HepG2 (cell line): ENCODE measurements at regions not wholly inside any gene's neighbourhood (a gene's known extent, or its start where the extent isn't known, plus 50 kb on each side); places are given as distances from the start of the nearest gene placed in this dataset.
"Not testable (repeated sequence)": the region's sequence is repeated elsewhere in the genome, so short reads cannot be mapped to it uniquely, and the experiment has no call there.

Source experiments
- ATAC-seq: fragments of 200-7000 bp; cut with Tn5 transposase; 3 replicates; pipeline ENCODE4 v1.9.1; 2020; ENCODE audit warnings: mild to moderate bottlenecking, moderate library complexity
- BruUV-seq: library from RNA; stranded (reverse); fragments of 400-500 nt; replicated peaks from 2 replicates; lab custom pipeline; 2021; lab: Mats Ljungman, UMichigan
- CTCF ChIA-PET: fragments of 300-600 bp; formaldehyde crosslinking; extraction: SDS; loops from one replicate; lab custom pipeline; 2021; ENCODE audit warnings: low total read pairs, inconsistent platforms, low intra/inter-chr PET ratio; lab: Yijun Ruan, JAX
- POLR2A ChIA-PET: fragments of 350-600 bp; sonication (Branson Sonifier 250); formaldehyde crosslinking; loops from one replicate; lab custom pipeline; 2020; ENCODE audit warnings: antibody characterized with exemption, inconsistent platforms; lab: Yijun Ruan, JAX
- DNase-seq: peaks from one replicate; pipeline ENCODE4 v3.0.0-alpha.2; 2015; ENCODE audit warnings: low spot score
- FAIRE-seq: peaks from 3 replicates; lab custom pipeline; 2011; peaks lifted over from hg19 to GRCh38; lab: Jason Lieb, UNC
- H2AFZ ChIP-seq: one replicate; pipeline ENCODE4 v1.6.1; 2011; ENCODE audit warnings: low read length, inconsistent platforms
- H3K27ac ChIP-seq: fragments of 300-600 bp; 3 replicates; pipeline ENCODE4 v1.8.0; 2011; ENCODE audit warnings: mixed run types, mild to moderate bottlenecking, mixed read lengths, low read length, inconsistent platforms; ENCODE audit not compliant: insufficient read depth; ENCODE audit errors: extremely low read length
- H3K27me3 ChIP-seq, 2 experiments: fragments of 200-600 bp in 1 of 2; 2 replicates in 1 of 2; 3 replicates in 1 of 2; pipeline versions ENCODE4 v1.6.0 to v1.8.0; 2011; ENCODE audit warnings: low read length in 2 of 2, mild to moderate bottlenecking in 2 of 2, moderate library complexity in 2 of 2, inconsistent platforms in 1 of 2; ENCODE audit not compliant: insufficient read depth in 2 of 2, control insufficient read depth in 1 of 2
- H3K36me3 ChIP-seq, 2 experiments: fragments of 200-600 bp in 1 of 2; replicated peaks in 1 of 2; 2 replicates in 1 of 2; 3 replicates in 1 of 2; pipeline versions ENCODE4 v1.5.1 to v1.8.0; 2011; ENCODE audit warnings: low read length in 2 of 2, inconsistent platforms in 1 of 2; ENCODE audit not compliant: insufficient read depth in 2 of 2, control insufficient read depth in 1 of 2
- H3K4me1 ChIP-seq: 2 replicates; pipeline ENCODE4 v1.5.1; 2012; ENCODE audit warnings: low read length, inconsistent platforms; ENCODE audit not compliant: insufficient read depth
- H3K4me2 ChIP-seq: 2 replicates; pipeline ENCODE4 v1.6.0; 2011; ENCODE audit warnings: low read depth, low read length, inconsistent platforms
- H3K4me3 ChIP-seq, 3 experiments: fragments of 200-600 bp in 1 of 3; sonication (generic), shearing (Covaris generic) in 1 of 3; replicated peaks in 1 of 3; 2 replicates each; pipeline ENCODE4 v1.5.1; 2011 to 2016; ENCODE audit warnings: low read length in 3 of 3, inconsistent platforms in 2 of 3, low read depth in 2 of 3, mild to moderate bottlenecking in 2 of 3, control low read depth in 1 of 3, mixed read lengths in 1 of 3; ENCODE audit not compliant: insufficient read depth in 1 of 3
- H3K79me2 ChIP-seq: one replicate; pipeline ENCODE4 v1.6.1; 2011; ENCODE audit warnings: low read length, inconsistent platforms; ENCODE audit not compliant: insufficient read depth
- H3K9ac ChIP-seq: 2 replicates; pipeline ENCODE4 v1.6.0; 2011; ENCODE audit warnings: mild to moderate bottlenecking, low read depth, low read length, inconsistent platforms; ENCODE audit not compliant: insufficient read depth
- H3K9me3 ChIP-seq: 2 replicates; pipeline ENCODE4 v1.5.1; 2012; ENCODE audit warnings: mild to moderate bottlenecking, low read length
- H4K20me1 ChIP-seq: 2 replicates; pipeline ENCODE4 v1.6.0; 2011; ENCODE audit warnings: inconsistent platforms, mild to moderate bottlenecking, low read length, moderate library complexity; ENCODE audit not compliant: insufficient read depth
- KDM2A ChIP-seq: sonication (generic); formaldehyde crosslinking; IDR thresholded peaks from 2 replicates; pipeline ENCODE4 v1.4.0; 2020; ENCODE audit warnings: low read depth, missing genetic modification reagents, borderline replicate concordance
- SUZ12 ChIP-seq: fragments of 150-350 bp; IDR thresholded peaks from 2 replicates; pipeline ENCODE4 v1.6.1; 2014; ENCODE audit warnings: low read depth, low read length
- ZBTB39 ChIP-seq: sonication (generic); formaldehyde crosslinking; IDR thresholded peaks from 2 replicates; pipeline ENCODE4 v1.5.0; 2020; ENCODE audit warnings: missing genetic modification reagents
- WGBS: methylation state at CpG from one replicate; pipeline ENCODE4 v1.1.6; 2017; ENCODE audit warnings: low lambda C conversion rate; 5-methylcytosine and 5-hydroxymethylcytosine counted together
- in situ Hi-C: cut with HindIII; loops from 2 replicates; pipeline ENCODE4 v1.10.0; 2017; ENCODE audit warnings: low pct_unique_long_range_greater_than_20kb; ENCODE audit not compliant: extremely low pct_ligation_motif_present
- intact Hi-C: fragments of 100-400 bp; cut with micrococcal nuclease; formaldehyde crosslinking; loops from one replicate; pipeline ENCODE4 v1.10.0; 2022; ENCODE audit not compliant: unreplicated experiment

GRCh38 chr2:199186301-199186751 is 271.4 kb downstream of the SATB2 start (continued):
- TF ChIP-seq ZBTB39 (no peak), KDM2A (CRISPR knock-in tag) (no peak), SUZ12 (no peak)

- H3K9ac ChIP-seq, BruUV-seq, H2AFZ ChIP-seq, H3K36me3 ChIP-seq, H4K20me1 ChIP-seq, H3K9me3 ChIP-seq, H3K4me2 ChIP-seq, DNase-seq, H3K4me1 ChIP-seq, H3K27ac ChIP-seq, H3K4me3 ChIP-seq, H3K79me2 ChIP-seq, in situ Hi-C loops, FAIRE-seq, POLR2A ChIA-PET, H3K27me3 ChIP-seq, intact Hi-C loops, CTCF ChIA-PET, ATAC-seq: not testable (repeated sequence)
- WGBS = 14% methylated on average over 5 of the region's 5 CpGs
Observed at GRCh38 chr2:199185174-199185573, 272.6 kb downstream of the SATB2 start.
